ENCODE measurements at regions not wholly inside any gene's neighbourhood (a gene's known extent, or its start where the extent isn't known, plus 50 kb on each side); places are given as distances from the start of the nearest gene placed in this dataset.
A peak's percentile ranks its signal among the peaks of the same experiment; 100 is the strongest.
"Not testable (repeated sequence)": the region's sequence is repeated elsewhere in the genome, so short reads cannot be mapped to it uniquely, and the experiment has no call there.

GRCh38 chr11:16605894-16606783 lies 132.3 kb upstream of the C11orf58 start:
- peak; percentile 86 for DNase-seq

GRCh38 chr11:16605389-16605893 lies 133.0 kb upstream of the C11orf58 start:
- no peak for DNase-seq

GRCh38 chr11:16604794-16605388 lies 133.6 kb upstream of the C11orf58 start:
- DNase-seq, result no peak

- no peak for DNase-seq
Measured at GRCh38 chr11:16603890-16604793, 134.3 kb upstream of the C11orf58 start.

GRCh38 chr11:16603245-16603644 lies 135.2 kb upstream of the C11orf58 start:
- DNase-seq, result no peak

- no peak for DNase-seq
Measured at GRCh38 chr11:16598906-16599305, 139.5 kb upstream of the C11orf58 start.

- DNase-seq, result no peak
Measured at GRCh38 chr11:16598032-16598431, 140.4 kb upstream of the C11orf58 start.

- no peak for DNase-seq
Measured at GRCh38 chr11:16596231-16596630, 142.2 kb upstream of the C11orf58 start.

- DNase-seq, result no peak
Measured at GRCh38 chr11:16591157-16591556, 147.3 kb upstream of the C11orf58 start.

- DNase-seq, result no peak
Measured at GRCh38 chr11:16587670-16588069, 150.8 kb upstream of the C11orf58 start.

GRCh38 chr11:16584569-16584968 lies 153.9 kb upstream of the C11orf58 start:
- no peak for DNase-seq

- not testable (repeated sequence) for DNase-seq
Measured at GRCh38 chr11:16581078-16581477, 157.4 kb upstream of the C11orf58 start.

GRCh38 chr11:16577490-16577889 lies 161.0 kb upstream of the C11orf58 start:
- DNase-seq, result no peak

- not testable (repeated sequence) for DNase-seq
Measured at GRCh38 chr11:16574889-16575288, 163.6 kb upstream of the C11orf58 start.

GRCh38 chr11:16572945-16573344 lies 165.5 kb upstream of the C11orf58 start:
- no peak for DNase-seq

- DNase-seq, result no peak
Measured at GRCh38 chr11:16561150-16561549, 177.3 kb upstream of the C11orf58 start.

- DNase-seq, result no peak
Measured at GRCh38 chr11:16558494-16558893, 180.0 kb upstream of the C11orf58 start.

- no peak for DNase-seq
Measured at GRCh38 chr11:16555956-16556355, 182.5 kb upstream of the C11orf58 start.

- DNase-seq, result no peak
Measured at GRCh38 chr11:16554361-16554760, 184.1 kb upstream of the C11orf58 start.

- no peak for DNase-seq
Measured at GRCh38 chr11:16547879-16548278, 190.6 kb upstream of the C11orf58 start.

- DNase-seq, result no peak
Measured at GRCh38 chr11:16543642-16544041, 187.3 kb upstream of the SOX6 start.

- DNase-seq, result no peak
Measured at GRCh38 chr11:16542353-16542752, 186.0 kb upstream of the SOX6 start.

GRCh38 chr11:16536513-16536912 lies 180.2 kb upstream of the SOX6 start:
- no peak for DNase-seq
